H1 (cell line): ENCODE measurements at regions not wholly inside any gene's neighbourhood (a gene's known extent, or its start where the extent isn't known, plus 50 kb on each side); places are given as distances from the start of the nearest gene placed in this dataset.

Experiments
- CTCF ChIA-PET: fragments of 300-600 bp; sonication (Branson Sonifier 250); formaldehyde crosslinking; loops from one replicate; lab custom pipeline; 2021; ENCODE audit not compliant: partially characterized antibody; lab: Charles Lee
- POLR2A ChIA-PET: fragments of 300-600 bp; sonication (Branson Sonifier 250); formaldehyde crosslinking; loops from one replicate; lab custom pipeline; 2021; ENCODE audit warnings: inconsistent platforms; ENCODE audit not compliant: partially characterized antibody; lab: Charles Lee
- DNase-seq, 2 experiments: peaks; one replicate each; pipeline versions ENCODE4 v3.0.0 to v3.0.0-alpha.2; 2010 to 2022; ENCODE audit warnings: low spot score in 2 of 2, low read depth in 1 of 2, mixed read lengths in 1 of 2
- FAIRE-seq: peaks from 2 replicates; lab custom pipeline; 2011; peaks lifted over from hg19 to GRCh38; lab: Jason Lieb, UNC
- H2AFZ ChIP-seq: 2 replicates; pipeline ENCODE4 v1.8.1; 2012; ENCODE audit warnings: low read length, inconsistent platforms
- H2AK5ac ChIP-seq: 2 replicates; pipeline ENCODE4 v1.6.1; 2013; ENCODE audit warnings: low read depth, low read length
- H2BK120ac ChIP-seq: replicated peaks from 2 replicates; pipeline ENCODE3; 2013; ENCODE audit warnings: low read depth, low read length, inconsistent platforms
- H2BK12ac ChIP-seq: 2 replicates; pipeline ENCODE4 v1.6.1; 2013; ENCODE audit warnings: low read depth, low read length
- H2BK15ac ChIP-seq: 2 replicates; pipeline ENCODE4 v1.6.1; 2013; ENCODE audit warnings: low read length
- H2BK20ac ChIP-seq: 2 replicates; pipeline ENCODE4 v1.6.1; 2013; ENCODE audit warnings: low read length
- H2BK5ac ChIP-seq: 2 replicates; pipeline ENCODE4 v1.6.1; 2013; ENCODE audit warnings: low read depth, low read length
- H3K14ac ChIP-seq: 2 replicates; pipeline ENCODE4 v1.6.1; 2013; ENCODE audit warnings: inconsistent platforms; ENCODE audit not compliant: insufficient read length
- H3K18ac ChIP-seq: 2 replicates; pipeline ENCODE4 v1.6.1; 2013; ENCODE audit warnings: low read length; ENCODE audit errors: extremely low read depth
- H3K23ac ChIP-seq: 2 replicates; pipeline ENCODE4 v1.6.1; 2013; ENCODE audit warnings: inconsistent platforms; ENCODE audit not compliant: insufficient read length
- H3K23me2 ChIP-seq: 2 replicates; pipeline ENCODE4 v1.6.1; 2013; ENCODE audit warnings: low read depth, low read length
- H3K27ac ChIP-seq: 2 replicates; pipeline ENCODE4 v1.6.1; 2011; ENCODE audit warnings: low read depth, low read length, inconsistent platforms
- H3K27me3 ChIP-seq, 4 experiments: replicated peaks in 1 of 4; 1 replicate in 1 of 4; 2 replicates in 3 of 4; pipeline versions ENCODE4 v1.6.1 to v1.8.1; 2011 to 2013; ENCODE audit warnings: low read length in 3 of 4, mild to moderate bottlenecking in 3 of 4, inconsistent platforms in 2 of 4, mixed read lengths in 2 of 4, moderate library complexity in 1 of 4; ENCODE audit not compliant: control insufficient read depth in 3 of 4, insufficient read depth in 3 of 4; ENCODE audit errors: extremely low read depth in 1 of 4
- H3K36me3 ChIP-seq, 4 experiments: 2 replicates each; pipeline versions ENCODE4 v1.6.1 to v1.8.1; 2011 to 2013; ENCODE audit warnings: mild to moderate bottlenecking in 4 of 4, low read length in 3 of 4, moderate library complexity in 2 of 4, control low read depth in 1 of 4, inconsistent platforms in 1 of 4; ENCODE audit not compliant: insufficient read depth in 4 of 4, control insufficient read depth in 2 of 4
- H3K4ac ChIP-seq: replicated peaks from 2 replicates; pipeline ENCODE3; 2013; ENCODE audit warnings: low read length, low read depth, mixed read lengths, inconsistent platforms; ENCODE audit not compliant: insufficient read length
- H3K4me1 ChIP-seq, 4 experiments: replicated peaks in 1 of 4; 1 replicate in 1 of 4; 2 replicates in 3 of 4; pipeline versions ENCODE4 v1.6.1 to v1.8.1; 2011 to 2013; ENCODE audit warnings: low read length in 3 of 4, inconsistent platforms in 2 of 4, mixed read lengths in 1 of 4; ENCODE audit not compliant: insufficient read depth in 4 of 4, control insufficient read depth in 3 of 4
- H3K4me2 ChIP-seq, 2 experiments: 2 replicates each; pipeline versions ENCODE4 v1.6.1 to v1.8.1; 2011 to 2013; ENCODE audit warnings: low read depth in 2 of 2, low read length in 2 of 2, control low read depth in 1 of 2, inconsistent platforms in 1 of 2, mild to moderate bottlenecking in 1 of 2; ENCODE audit not compliant: insufficient read depth in 1 of 2
- H3K4me3 ChIP-seq, 4 experiments: fragments of 200-600, 300-600 bp in 1 of 4; sonication (generic), shearing (Covaris generic), sonication (Bioruptor Twin) in 1 of 4; 2 replicates each; pipeline versions ENCODE4 v1.5.1 to v1.8.1; 2011 to 2016; ENCODE audit warnings: low read length in 4 of 4, low read depth in 3 of 4, control low read depth in 2 of 4, inconsistent platforms in 2 of 4, mild to moderate bottlenecking in 2 of 4, mixed read lengths in 1 of 4, moderate library complexity in 1 of 4; ENCODE audit not compliant: insufficient read depth in 2 of 4; ENCODE audit errors: extremely low read depth in 1 of 4
- H3K56ac ChIP-seq: replicated peaks from 2 replicates; pipeline ENCODE3; 2013; ENCODE audit warnings: low read depth, mild to moderate bottlenecking, mixed read lengths, low read length, inconsistent platforms; ENCODE audit not compliant: insufficient read length
- H3K79me1 ChIP-seq: 2 replicates; pipeline ENCODE4 v1.6.1; 2013; ENCODE audit warnings: low read depth, low read length, control low read depth
- H3K79me2 ChIP-seq, 2 experiments: 2 replicates each; pipeline versions ENCODE4 v1.6.1 to v1.8.1; 2012 to 2013; ENCODE audit warnings: low read length in 2 of 2, mild to moderate bottlenecking in 2 of 2, inconsistent platforms in 1 of 2; ENCODE audit not compliant: insufficient read depth in 2 of 2, control insufficient read depth in 1 of 2
- H3K9ac ChIP-seq, 4 experiments: replicated peaks in 1 of 4; 1 replicate in 1 of 4; 2 replicates in 3 of 4; pipeline versions ENCODE4 v1.6.1 to v1.8.1; 2011 to 2013; ENCODE audit warnings: low read depth in 3 of 4, low read length in 3 of 4, control low read depth in 2 of 4, mild to moderate bottlenecking in 2 of 4, moderate library complexity in 2 of 4, inconsistent platforms in 1 of 4; ENCODE audit errors: extremely low read depth in 1 of 4
- H3K9me3 ChIP-seq, 2 experiments: 2 replicates each; pipeline versions ENCODE4 v1.6.1 to v1.8.1; 2012 to 2013; ENCODE audit warnings: mild to moderate bottlenecking in 2 of 2, moderate library complexity in 2 of 2, control low read depth in 1 of 2, inconsistent platforms in 1 of 2, low read depth in 1 of 2, low read length in 1 of 2, mixed read lengths in 1 of 2; ENCODE audit not compliant: insufficient read depth in 2 of 2
- H4K20me1 ChIP-seq, 2 experiments: replicated peaks in 1 of 2; 2 replicates each; pipeline versions ENCODE3 to v1.8.1; 2011 to 2013; ENCODE audit warnings: inconsistent platforms in 2 of 2, low read length in 2 of 2, mild to moderate bottlenecking in 1 of 2; ENCODE audit not compliant: insufficient read depth in 2 of 2, control insufficient read depth in 1 of 2
- H4K5ac ChIP-seq: 2 replicates; pipeline ENCODE4 v1.6.1; 2013; ENCODE audit warnings: low read length, low read depth, mixed read lengths, inconsistent platforms; ENCODE audit not compliant: insufficient read length
- H4K8ac ChIP-seq: 2 replicates; pipeline ENCODE4 v1.8.0; 2013; ENCODE audit warnings: mild to moderate bottlenecking, moderate library complexity, low read length, inconsistent platforms; ENCODE audit not compliant: insufficient read depth; ENCODE audit errors: extremely low read depth
- H4K91ac ChIP-seq: replicated peaks from 2 replicates; pipeline ENCODE3; 2013; ENCODE audit warnings: low read length, mixed read lengths, inconsistent platforms; ENCODE audit not compliant: insufficient read length
- BACH1 ChIP-seq: IDR thresholded peaks from 2 replicates; pipeline ENCODE4 v1.6.1; 2012; ENCODE audit warnings: low read length, improper control_type of control experiment
- CREB1 ChIP-seq: IDR thresholded peaks from 2 replicates; pipeline ENCODE4 v1.6.1; 2012; ENCODE audit warnings: inconsistent platforms
- EP300 ChIP-seq, 2 experiments: IDR thresholded peaks; 1 replicate in 1 of 2; 2 replicates in 1 of 2; pipeline ENCODE4 v1.6.1; 2011 to 2012; ENCODE audit warnings: low read depth in 2 of 2, low read length in 2 of 2, mild to moderate bottlenecking in 2 of 2, borderline replicate concordance in 1 of 2, inconsistent platforms in 1 of 2, moderate library complexity in 1 of 2
- EZH2 ChIP-seq: fragments of 200-600 bp; sonication (generic); IDR thresholded peaks from 2 replicates; pipeline ENCODE4 v1.7.1; 2012; ENCODE audit warnings: low read depth, mild to moderate bottlenecking, moderate library complexity, low read length, inconsistent platforms; ENCODE audit not compliant: severe bottlenecking
- FOSL1 ChIP-seq: IDR thresholded peaks from 2 replicates; pipeline ENCODE4 v1.6.1; 2011; ENCODE audit warnings: mild to moderate bottlenecking, low read depth, low read length, moderate library complexity; ENCODE audit not compliant: insufficient read depth
- GTF2F1 ChIP-seq: IDR thresholded peaks from 2 replicates; pipeline ENCODE4 v1.6.1; 2012; ENCODE audit warnings: low read depth, low read length, improper control_type of control experiment, borderline replicate concordance
- HDAC2 ChIP-seq, 2 experiments: fragments of 300-600 bp in 1 of 2; sonication (generic) in 1 of 2; IDR thresholded peaks; 2 replicates each; pipeline ENCODE4 v1.6.1; 2011 to 2012; ENCODE audit warnings: low read depth in 2 of 2, low read length in 2 of 2, mild to moderate bottlenecking in 2 of 2, moderate library complexity in 2 of 2, borderline replicate concordance in 1 of 2, inconsistent platforms in 1 of 2
- JUND ChIP-seq: IDR thresholded peaks from 2 replicates; pipeline ENCODE4 v1.6.1; 2011; ENCODE audit warnings: mild to moderate bottlenecking, improper control_type of control experiment, low read length
- KDM1A ChIP-seq: fragments of 200-600, 300-600 bp; sonication (generic); IDR thresholded peaks from 2 replicates; pipeline ENCODE4 v1.7.1; 2016; ENCODE audit warnings: mild to moderate bottlenecking, low read length, borderline replicate concordance
- KDM4A ChIP-seq: IDR thresholded peaks from one replicate; pipeline ENCODE4 v1.7.1; 2012; ENCODE audit warnings: low read depth, mild to moderate bottlenecking, moderate library complexity, low read length, inconsistent platforms; ENCODE audit not compliant: severe bottlenecking
- MAFK ChIP-seq: IDR thresholded peaks from 2 replicates; pipeline ENCODE4 v1.6.1; 2012; ENCODE audit warnings: low read depth, mild to moderate bottlenecking, improper control_type of control experiment, low read length
- NANOG ChIP-seq: IDR thresholded peaks from 2 replicates; pipeline ENCODE4 v1.6.1; 2011; ENCODE audit warnings: low read length, low read depth, mild to moderate bottlenecking, inconsistent platforms; ENCODE audit not compliant: insufficient read depth, poor library complexity, severe bottlenecking
- POLR2A ChIP-seq, 2 experiments: IDR thresholded peaks; 1 replicate in 1 of 2; 2 replicates in 1 of 2; pipeline ENCODE4 v1.6.1; 2011; ENCODE audit warnings: low read depth in 2 of 2, low read length in 2 of 2, mild to moderate bottlenecking in 2 of 2; ENCODE audit errors: control extremely low read depth in 1 of 2
- SP4 ChIP-seq: IDR thresholded peaks from 2 replicates; pipeline ENCODE4 v1.6.1; 2012; ENCODE audit warnings: low read length, inconsistent platforms
- TAF1 ChIP-seq: IDR thresholded peaks from 2 replicates; pipeline ENCODE4 v1.6.1; 2011; ENCODE audit warnings: mild to moderate bottlenecking, low read depth, low read length
- TCF12 ChIP-seq: IDR thresholded peaks from 2 replicates; pipeline ENCODE4 v1.6.1; 2011; ENCODE audit warnings: low read depth, mild to moderate bottlenecking, low read length
- WGBS, 2 experiments: shearing (Covaris generic) in 1 of 2; methylation state at CpG; one replicate each; pipeline versions ENCODE4 v1.1.6 to v1.1.7; 2013 to 2015; ENCODE audit warnings: low lambda C conversion rate in 2 of 2, mixed read lengths in 2 of 2, inconsistent platforms in 1 of 2, low coverage in 1 of 2, missing lambda C conversion rate in 1 of 2; ENCODE audit not compliant: insufficient replicate concordance in 2 of 2, insufficient coverage in 1 of 2, insufficient read length in 1 of 2; ENCODE audit errors: extremely low coverage in 1 of 2, missing lambda C conversion rate in 1 of 2; 5-methylcytosine and 5-hydroxymethylcytosine counted together

GRCh38 chr4:181176306-181176705, 1066.9 kb upstream of the TENM3 start:
- Histone ChIP-seq H2AK5ac (no peak overlapping the region), H3K18ac (no peak overlapping the region), H3K23ac (no peak overlapping the region), H3K27me3 (no peaks in the 10 kb centered on the region), H3K79me2 (no peaks in the 10 kb centered on the region), H3K4me2 (no peak overlapping the region), H4K20me1 (no peaks in the 10 kb centered on the region), H2BK120ac (no peak overlapping the region), H3K14ac (no peak overlapping the region), H3K23me2 (no peaks in the 10 kb centered on the region), H3K79me1 (no peaks in the 10 kb centered on the region), H3K56ac (no peak overlapping the region), H3K9ac (no peak overlapping the region), H2BK12ac (no peak overlapping the region), H4K91ac (no peak overlapping the region), H3K4ac (no peak overlapping the region), H3K9me3 (no peaks in the 10 kb centered on the region), H2BK15ac (no peak overlapping the region), H2BK20ac (no peak overlapping the region), H3K27ac (no peak overlapping the region), H2BK5ac (no peak overlapping the region), H3K4me1 (peaks cover 0 to 3% (median under 1%) of the 10 kb centered on the region in 4 experiments; a peak in 1 of 7 replicates), H3K4me3 (no peak overlapping the region), H3K36me3 (no peaks in the 10 kb centered on the region), H4K8ac (no peak overlapping the region), H2AFZ (no peak overlapping the region), H4K5ac (no peak overlapping the region)
- ChIA-PET POLR2A (no interaction called here), CTCF (no interaction called here)
- no peak for DNase-seq
- 91% methylated on average over 6 of the region's 6 CpGs; no CpG with 5 or more reads in 1 of the 2 experiments for WGBS, 2 experiments
- TF ChIP-seq TAF1 = no peak
- no peak for TF ChIP-seq KDM4A
- TF ChIP-seq HDAC2 (IDR thresholded peaks at IDR 0.05; ENCODE audit: borderline replicate concordance in 1 of 2, low read depth in 2 of 2, low read length in 2 of 2) = no peak
- no peak for TF ChIP-seq POLR2A (IDR thresholded peaks at IDR 0.05; ENCODE audit: control extremely low read depth in 1 of 2, low read depth in 2 of 2, low read length in 2 of 2)
- TF ChIP-seq KDM1A = no peak
- no peak for TF ChIP-seq BACH1
- no peak for TF ChIP-seq SP4
- TF ChIP-seq MAFK = no peak
- no peak for TF ChIP-seq NANOG
- TF ChIP-seq CREB1 = no peak
- TF ChIP-seq JUND = no peak
- TF ChIP-seq FOSL1 = no peak
- no peak for TF ChIP-seq EZH2
- no peak for TF ChIP-seq GTF2F1
- no peak for TF ChIP-seq TCF12
- TF ChIP-seq EP300 (IDR thresholded peaks at IDR 0.05; ENCODE audit: borderline replicate concordance in 1 of 2, low read depth in 2 of 2, low read length in 2 of 2) = no peak
- FAIRE-seq = no peak
